HCT116 (cell line): ENCODE measurements at regions not wholly inside any gene's neighbourhood (a gene's known extent, or its start where the extent isn't known, plus 50 kb on each side); places are given as distances from the start of the nearest gene placed in this dataset.

Experiments used
- ATAC-seq: fragments of 200-7000 bp; cut with Tn5 transposase; 2 replicates; pipeline ENCODE4 v1.9.1; 2020; ENCODE audit warnings: mild to moderate bottlenecking, moderate library complexity
- BruUV-seq: library from RNA; stranded (reverse); fragments of 400-500 nt; replicated peaks from 2 replicates; lab custom pipeline; 2021; lab: Mats Ljungman, UMichigan
- CTCF ChIA-PET: fragments of 300-600 bp; sonication (Branson Sonifier 250); formaldehyde crosslinking; loops from one replicate; lab custom pipeline; 2021; ENCODE audit warnings: antibody characterized with exemption; lab: Charles Lee
- POLR2A ChIA-PET: fragments of 300-600, 350-600 bp; sonication (Branson Sonifier 250); formaldehyde crosslinking; loops from one replicate; lab custom pipeline; 2021; ENCODE audit warnings: antibody characterized with exemption; lab: Charles Lee
- RAD21 ChIA-PET, 2 experiments: fragments of 300-600 bp; sonication (Branson Sonifier 250); formaldehyde crosslinking; loops; one replicate each; lab custom pipeline; 2023; ENCODE audit warnings: low total read pairs in 2 of 2; ENCODE audit not compliant: uncharacterized antibody in 2 of 2, unreplicated experiment in 2 of 2, low non-redundant PET in 1 of 2; lab: Charles Lee
- DNase-seq: peaks from one replicate; pipeline ENCODE4 v3.0.0-alpha.2; 2010; ENCODE audit warnings: low read depth, low spot score
- H2AFZ ChIP-seq: fragments of 200-600 bp; shearing (Covaris generic), sonication (generic); 2 replicates; pipeline ENCODE4 v1.6.1; 2017; ENCODE audit warnings: low read depth, mixed run types, mixed read lengths, antibody characterized with exemption, low read length; ENCODE audit not compliant: poor library complexity, severe bottlenecking
- H3K27ac ChIP-seq: 2 replicates; pipeline ENCODE4 v1.5.1; 2012; ENCODE audit warnings: low read depth, low read length
- H3K27me3 ChIP-seq: fragments of 200-600 bp; sonication (generic); 2 replicates; pipeline ENCODE4 v1.6.1; 2016; ENCODE audit warnings: mixed run types, low read length, mixed read lengths; ENCODE audit not compliant: insufficient read depth
- H3K36me3 ChIP-seq, 2 experiments: fragments of 200-500 bp in 1 of 2; fragments of 200-600 bp in 1 of 2; sonication (Bioruptor generic) in 1 of 2; sonication (generic) in 1 of 2; 2 replicates each; pipeline versions ENCODE4 v1.5.1 to v1.6.1; 2014 to 2016; ENCODE audit warnings: low read length in 2 of 2, inconsistent platforms in 1 of 2, mixed read lengths in 1 of 2, mixed run types in 1 of 2; ENCODE audit not compliant: insufficient read depth in 2 of 2, control insufficient read depth in 1 of 2
- H3K4me1 ChIP-seq, 2 experiments: fragments of 200-600 bp in 1 of 2; sonication (generic) in 1 of 2; 2 replicates each; pipeline versions ENCODE4 v1.5.1 to v1.6.1; 2012 to 2017; ENCODE audit warnings: low read length in 2 of 2, inconsistent platforms in 1 of 2, mild to moderate bottlenecking in 1 of 2, mixed read lengths in 1 of 2, mixed run types in 1 of 2, moderate library complexity in 1 of 2; ENCODE audit not compliant: insufficient read depth in 2 of 2, control insufficient read depth in 1 of 2
- H3K4me2 ChIP-seq: fragments of 200-600 bp; sonication (generic); 2 replicates; pipeline ENCODE4 v1.6.1; 2017; ENCODE audit warnings: mixed run types, low read length, mixed read lengths
- H3K4me3 ChIP-seq, 2 experiments: fragments of 200-600 bp in 1 of 2; sonication (generic) in 1 of 2; replicated peaks in 1 of 2; 2 replicates each; pipeline ENCODE4 v1.5.1; 2011 to 2016; ENCODE audit warnings: low read length in 2 of 2, control low read depth in 1 of 2, low read depth in 1 of 2, mild to moderate bottlenecking in 1 of 2, mixed read lengths in 1 of 2, mixed run types in 1 of 2
- H3K79me2 ChIP-seq: fragments of 200-600 bp; sonication (generic); 2 replicates; pipeline ENCODE4 v1.6.1; 2017; ENCODE audit warnings: mild to moderate bottlenecking, mixed run types, low read length, moderate library complexity, mixed read lengths; ENCODE audit not compliant: insufficient read depth
- H3K9ac ChIP-seq: fragments of 200-600 bp; sonication (generic); 2 replicates; pipeline ENCODE4 v1.6.1; 2016; ENCODE audit warnings: low read length, mixed read lengths
- H3K9me2 ChIP-seq: fragments of 200-600 bp; sonication (generic), shearing (Covaris generic); 2 replicates; pipeline ENCODE4 v1.6.1; 2017; ENCODE audit warnings: mixed run types, mild to moderate bottlenecking, moderate library complexity; ENCODE audit not compliant: insufficient read depth
- H3K9me3 ChIP-seq, 2 experiments: fragments of 200-500 bp in 1 of 2; fragments of 200-600 bp in 1 of 2; sonication (Bioruptor generic) in 1 of 2; sonication (generic) in 1 of 2; 2 replicates each; pipeline ENCODE4 v1.6.1; 2014 to 2017; ENCODE audit warnings: low read length in 2 of 2, mixed read lengths in 2 of 2, inconsistent platforms in 1 of 2, low read depth in 1 of 2, mild to moderate bottlenecking in 1 of 2, mixed run types in 1 of 2, moderate library complexity in 1 of 2; ENCODE audit not compliant: control insufficient read depth in 1 of 2, insufficient read depth in 1 of 2
- H4K20me1 ChIP-seq: fragments of 200-600 bp; sonication (generic), shearing (Covaris generic); 2 replicates; pipeline ENCODE4 v1.6.1; 2017; ENCODE audit warnings: mixed run types, mild to moderate bottlenecking, moderate library complexity; ENCODE audit not compliant: insufficient read depth
- CBX3 ChIP-seq: IDR thresholded peaks from 2 replicates; pipeline ENCODE4 v1.6.1; 2012; ENCODE audit warnings: low read depth
- CEBPB ChIP-seq: IDR thresholded peaks from 2 replicates; pipeline ENCODE4 v1.6.1; 2012; ENCODE audit warnings: low read depth
- EGR1 ChIP-seq: IDR thresholded peaks from 2 replicates; pipeline ENCODE4 v1.6.1; 2012; ENCODE audit warnings: low read depth
- ELF1 ChIP-seq: IDR thresholded peaks from 2 replicates; pipeline ENCODE4 v1.6.1; 2012; ENCODE audit warnings: low read depth, borderline replicate concordance
- EZH2 ChIP-seq: fragments of 200-600 bp; sonication (generic); IDR thresholded peaks from 2 replicates; pipeline ENCODE4 v1.6.1; 2017; ENCODE audit warnings: antibody characterized with exemption, mixed run types
- JUND ChIP-seq: IDR thresholded peaks from 2 replicates; pipeline ENCODE4 v1.6.1; 2012
- POLR2A ChIP-seq: IDR thresholded peaks from 2 replicates; pipeline ENCODE4 v1.7.0; 2011; ENCODE audit warnings: borderline replicate concordance; ENCODE audit not compliant: insufficient read depth, insufficient read length; ENCODE audit errors: extremely low read depth
- RAD21 ChIP-seq: IDR thresholded peaks from 2 replicates; pipeline ENCODE4 v1.6.1; 2012; ENCODE audit warnings: low read depth, mild to moderate bottlenecking
- SP1 ChIP-seq: IDR thresholded peaks from 2 replicates; pipeline ENCODE4 v1.6.1; 2012; ENCODE audit warnings: low read depth
- TCF7L2 ChIP-seq: IDR thresholded peaks from 2 replicates; pipeline ENCODE4 v1.7.0; 2011; ENCODE audit warnings: borderline replicate concordance, inconsistent platforms; ENCODE audit not compliant: insufficient read depth, insufficient read length; ENCODE audit errors: extremely low read depth
- YY1 ChIP-seq: IDR thresholded peaks from 2 replicates; pipeline ENCODE4 v1.6.1; 2011; ENCODE audit warnings: low read length, low read depth, moderate library complexity, mild to moderate bottlenecking; ENCODE audit not compliant: insufficient replicate concordance; ENCODE audit errors: extremely low read depth
- intact Hi-C: fragments of 100-400 bp; cut with micrococcal nuclease; formaldehyde crosslinking; loops from 2 replicates; pipeline ENCODE4 v1.10.0; 2022
- TF ChIP-seq, protein P1 (sequence below): IDR thresholded peaks from 2 replicates; pipeline ENCODE4 v1.6.1; 2012
- TF ChIP-seq, protein P2 (sequence below): IDR thresholded peaks from 2 replicates; pipeline ENCODE4 v1.6.1; 2012; ENCODE audit warnings: low read depth
- TF ChIP-seq, protein P3 (sequence below): IDR thresholded peaks from 2 replicates; pipeline ENCODE4 v1.6.1; 2012
- TF ChIP-seq, protein P4 (sequence below), 3 experiments: fragments of 200-600 bp in 1 of 3; sonication (generic) in 1 of 3; IDR thresholded peaks in 2 of 3; conservative IDR thresholded peaks in 1 of 3; 2 replicates each; pipeline ENCODE4 v1.5.1; 2012 to 2017; ENCODE audit warnings: low read depth in 2 of 3, low read length in 2 of 3, antibody characterized with exemption in 1 of 3, borderline replicate concordance in 1 of 3, control low read depth in 1 of 3, mild to moderate bottlenecking in 1 of 3, mixed read lengths in 1 of 3, mixed run types in 1 of 3, moderate library complexity in 1 of 3; ENCODE audit not compliant: insufficient read depth in 1 of 3

DNA sequence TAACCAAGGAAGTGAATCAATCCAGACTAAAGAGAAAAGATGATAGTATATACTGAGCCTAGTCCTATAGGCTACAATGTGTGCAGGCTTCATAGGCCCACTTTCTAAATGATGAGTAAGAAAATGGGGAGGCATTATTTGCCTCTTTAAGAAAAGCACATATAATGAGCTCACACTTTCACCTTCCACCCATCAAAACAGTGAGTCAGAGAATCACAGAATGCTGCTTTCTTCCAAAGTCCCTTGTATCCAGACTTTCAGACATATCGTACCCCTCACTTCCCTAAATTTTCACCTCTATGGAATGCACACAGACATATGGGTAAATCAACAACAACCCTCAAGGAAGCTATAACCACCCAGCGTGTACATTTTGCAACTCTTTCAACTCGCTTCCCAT, 286.4 kb upstream of the PRKD1 start:
- BruUV-seq = no TSS peak
- Histone ChIP-seq H4K20me1 (no peaks in the 10 kb centered on the region), H3K4me3 (no peak overlapping the region), H2AFZ (no peak overlapping the region)
- POLR2A ChIA-PET = no interaction called here
- TF ChIP-seq RAD21 (no peak), YY1 (no peak), EZH2 (no peak), EGR1 (no peak), ELF1 (no peak)
- TF ChIP-seq, protein P1, sequence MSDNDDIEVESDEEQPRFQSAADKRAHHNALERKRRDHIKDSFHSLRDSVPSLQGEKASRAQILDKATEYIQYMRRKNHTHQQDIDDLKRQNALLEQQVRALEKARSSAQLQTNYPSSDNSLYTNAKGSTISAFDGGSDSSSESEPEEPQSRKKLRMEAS = no peak
- TF ChIP-seq, all 23 proteins: peak for 0
- H3K4me2 ChIP-seq = no peak overlapping the region
- ChIA-PET CTCF (interaction anchor here (0.6 to 1.4 kb wide), 4 partner anchors 9 to 229 kb away, joined by 3 to 7 read pairs (median 3); no protein-coding TSS in a partner anchor), RAD21 (no interaction called here)
- H3K79me2 ChIP-seq = no peaks in the 10 kb centered on the region
- intact Hi-C loops = loop anchor here (5.0 kb wide), 2 partner anchors 667 to 1462 kb away; no protein-coding TSS in a partner anchor
- no peak overlapping the region for H3K27ac ChIP-seq
- H3K9me3 ChIP-seq = no peaks in the 10 kb centered on the region
- H3K9ac ChIP-seq = no peak overlapping the region
- no peaks in the 10 kb centered on the region for H3K9me2 ChIP-seq
- ATAC-seq (no peak), DNase-seq (no peak)
- H3K27me3 ChIP-seq = no peaks in the 10 kb centered on the region
- H3K4me1 ChIP-seq = no peaks in the 10 kb centered on the region
- H3K36me3 ChIP-seq = no peaks in the 10 kb centered on the region

DNA sequence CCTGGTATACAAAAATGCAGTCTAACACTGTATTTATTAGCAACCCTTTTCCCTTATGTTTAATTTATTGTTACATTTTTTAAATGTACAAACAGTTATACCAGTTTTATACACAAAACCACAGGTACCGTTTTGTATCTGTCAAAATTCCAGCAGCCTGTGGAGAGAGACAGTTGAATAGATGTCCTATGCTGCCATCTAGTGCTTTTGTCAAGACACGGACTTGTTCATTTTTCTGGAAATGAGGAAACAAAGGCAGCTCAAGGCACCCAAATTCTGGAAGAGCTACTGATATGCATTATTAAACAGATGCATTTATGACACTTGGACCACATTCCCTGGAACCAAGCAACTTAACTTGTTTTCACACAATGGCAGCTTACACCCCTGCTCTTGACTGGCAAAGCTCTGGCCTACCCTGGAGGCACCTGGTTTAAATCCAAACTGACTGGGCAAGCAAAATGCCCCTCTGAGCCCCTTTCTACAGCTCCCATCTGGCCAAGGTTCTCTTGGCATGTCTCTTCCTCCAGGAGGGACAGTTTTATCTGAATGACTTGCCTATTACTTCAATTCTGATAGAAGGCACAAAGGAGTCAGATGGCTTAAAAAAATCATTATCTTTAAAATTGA, 286.9 kb upstream of the PRKD1 start:
- Histone ChIP-seq H3K9ac (no peak overlapping the region), H3K9me3 (no peaks in the 10 kb centered on the region), H3K9me2 (no peaks in the 10 kb centered on the region), H3K27ac (no peak overlapping the region), H3K27me3 (no peaks in the 10 kb centered on the region), H3K4me3 (no peak overlapping the region), H3K4me1 (no peaks in the 10 kb centered on the region), H4K20me1 (no peaks in the 10 kb centered on the region), H3K4me2 (no peak overlapping the region), H2AFZ (no peak overlapping the region), H3K79me2 (no peaks in the 10 kb centered on the region), H3K36me3 (no peaks in the 10 kb centered on the region)
- ChIA-PET POLR2A (no interaction called here), RAD21 (no interaction called here), CTCF (interaction anchor here (0.6 to 1.4 kb wide), 5 partner anchors 9 to 228 kb away, joined by 3 to 7 read pairs (median 3); no protein-coding TSS in a partner anchor)
- DNase-seq = peak; percentile 8
- ATAC-seq = no peak
- intact Hi-C loops = loop anchor here (5.0 kb wide), 2 partner anchors 667 to 1462 kb away; no protein-coding TSS in a partner anchor
- no TSS peak for BruUV-seq
- TF ChIP-seq CEBPB (no peak), POLR2A (no peak), RAD21 (peak; percentile 38; the same call in 1 of the 2 replicates), SP1 (no peak), CBX3 (no peak), TCF7L2 (no peak), JUND (no peak)
- TF ChIP-seq, protein P2, sequence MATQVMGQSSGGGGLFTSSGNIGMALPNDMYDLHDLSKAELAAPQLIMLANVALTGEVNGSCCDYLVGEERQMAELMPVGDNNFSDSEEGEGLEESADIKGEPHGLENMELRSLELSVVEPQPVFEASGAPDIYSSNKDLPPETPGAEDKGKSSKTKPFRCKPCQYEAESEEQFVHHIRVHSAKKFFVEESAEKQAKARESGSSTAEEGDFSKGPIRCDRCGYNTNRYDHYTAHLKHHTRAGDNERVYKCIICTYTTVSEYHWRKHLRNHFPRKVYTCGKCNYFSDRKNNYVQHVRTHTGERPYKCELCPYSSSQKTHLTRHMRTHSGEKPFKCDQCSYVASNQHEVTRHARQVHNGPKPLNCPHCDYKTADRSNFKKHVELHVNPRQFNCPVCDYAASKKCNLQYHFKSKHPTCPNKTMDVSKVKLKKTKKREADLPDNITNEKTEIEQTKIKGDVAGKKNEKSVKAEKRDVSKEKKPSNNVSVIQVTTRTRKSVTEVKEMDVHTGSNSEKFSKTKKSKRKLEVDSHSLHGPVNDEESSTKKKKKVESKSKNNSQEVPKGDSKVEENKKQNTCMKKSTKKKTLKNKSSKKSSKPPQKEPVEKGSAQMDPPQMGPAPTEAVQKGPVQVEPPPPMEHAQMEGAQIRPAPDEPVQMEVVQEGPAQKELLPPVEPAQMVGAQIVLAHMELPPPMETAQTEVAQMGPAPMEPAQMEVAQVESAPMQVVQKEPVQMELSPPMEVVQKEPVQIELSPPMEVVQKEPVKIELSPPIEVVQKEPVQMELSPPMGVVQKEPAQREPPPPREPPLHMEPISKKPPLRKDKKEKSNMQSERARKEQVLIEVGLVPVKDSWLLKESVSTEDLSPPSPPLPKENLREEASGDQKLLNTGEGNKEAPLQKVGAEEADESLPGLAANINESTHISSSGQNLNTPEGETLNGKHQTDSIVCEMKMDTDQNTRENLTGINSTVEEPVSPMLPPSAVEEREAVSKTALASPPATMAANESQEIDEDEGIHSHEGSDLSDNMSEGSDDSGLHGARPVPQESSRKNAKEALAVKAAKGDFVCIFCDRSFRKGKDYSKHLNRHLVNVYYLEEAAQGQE = no peak
- TF ChIP-seq, protein P3, sequence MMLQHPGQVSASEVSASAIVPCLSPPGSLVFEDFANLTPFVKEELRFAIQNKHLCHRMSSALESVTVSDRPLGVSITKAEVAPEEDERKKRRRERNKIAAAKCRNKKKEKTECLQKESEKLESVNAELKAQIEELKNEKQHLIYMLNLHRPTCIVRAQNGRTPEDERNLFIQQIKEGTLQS = no peak
- TF ChIP-seq, protein P4, sequence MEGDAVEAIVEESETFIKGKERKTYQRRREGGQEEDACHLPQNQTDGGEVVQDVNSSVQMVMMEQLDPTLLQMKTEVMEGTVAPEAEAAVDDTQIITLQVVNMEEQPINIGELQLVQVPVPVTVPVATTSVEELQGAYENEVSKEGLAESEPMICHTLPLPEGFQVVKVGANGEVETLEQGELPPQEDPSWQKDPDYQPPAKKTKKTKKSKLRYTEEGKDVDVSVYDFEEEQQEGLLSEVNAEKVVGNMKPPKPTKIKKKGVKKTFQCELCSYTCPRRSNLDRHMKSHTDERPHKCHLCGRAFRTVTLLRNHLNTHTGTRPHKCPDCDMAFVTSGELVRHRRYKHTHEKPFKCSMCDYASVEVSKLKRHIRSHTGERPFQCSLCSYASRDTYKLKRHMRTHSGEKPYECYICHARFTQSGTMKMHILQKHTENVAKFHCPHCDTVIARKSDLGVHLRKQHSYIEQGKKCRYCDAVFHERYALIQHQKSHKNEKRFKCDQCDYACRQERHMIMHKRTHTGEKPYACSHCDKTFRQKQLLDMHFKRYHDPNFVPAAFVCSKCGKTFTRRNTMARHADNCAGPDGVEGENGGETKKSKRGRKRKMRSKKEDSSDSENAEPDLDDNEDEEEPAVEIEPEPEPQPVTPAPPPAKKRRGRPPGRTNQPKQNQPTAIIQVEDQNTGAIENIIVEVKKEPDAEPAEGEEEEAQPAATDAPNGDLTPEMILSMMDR (IDR thresholded peaks at IDR 0.05 in 2 of 3, conservative IDR thresholded peaks at IDR 0.05 in 1 of 3; ENCODE audit: borderline replicate concordance in 1 of 3, insufficient read depth in 1 of 3, low read depth in 2 of 3, low read length in 2 of 3) = peak in 2 of 3 experiments; percentile 38 to 57; a peak in 4 of 6 replicates
